GM23338 (cell line): ENCODE measurements at regions not wholly inside any gene's neighbourhood (a gene's known extent, or its start where the extent isn't known, plus 50 kb on each side); places are given as distances from the start of the nearest gene placed in this dataset.

Experiments used
- ATAC-seq: fragments of 200-7000 bp; cut with Tn5 transposase; 3 replicates; pipeline ENCODE4 v1.9.1; 2020
- DNase-seq: peaks from one replicate; pipeline ENCODE4 v3.0.0-alpha.2; 2015; ENCODE audit warnings: low spot score
- H2AFZ ChIP-seq: fragments of 200-600 bp; sonication (generic); 2 replicates; pipeline ENCODE4 v1.8.0; 2016; ENCODE audit warnings: antibody characterized with exemption, mild to moderate bottlenecking, moderate library complexity
- H3F3A ChIP-seq: fragments of 200-600 bp; sonication (generic); replicated peaks from 2 replicates; pipeline ENCODE4 v1.8.0; 2017; ENCODE audit warnings: antibody characterized with exemption, mixed run types, low read depth
- H3K27ac ChIP-seq: fragments of 200-600 bp; sonication (generic); 2 replicates; pipeline ENCODE4 v1.6.1; 2016; ENCODE audit warnings: low read depth
- H3K27me3 ChIP-seq: fragments of 200-600 bp; sonication (generic); 2 replicates; pipeline ENCODE4 v1.8.0; 2016; ENCODE audit warnings: mild to moderate bottlenecking, mixed run types, moderate library complexity; ENCODE audit not compliant: insufficient read depth
- H3K36me3 ChIP-seq: fragments of 200-600 bp; sonication (generic); 2 replicates; pipeline ENCODE4 v1.8.0; 2016; ENCODE audit warnings: mild to moderate bottlenecking; ENCODE audit not compliant: insufficient read depth
- H3K4me1 ChIP-seq: fragments of 200-600 bp; sonication (generic); 2 replicates; pipeline ENCODE4 v1.8.0; 2016; ENCODE audit warnings: mild to moderate bottlenecking, moderate library complexity; ENCODE audit not compliant: insufficient read depth
- H3K4me2 ChIP-seq: fragments of 200-600 bp; sonication (generic); 2 replicates; pipeline ENCODE4 v1.7.1; 2017; ENCODE audit warnings: mixed run types
- H3K4me3 ChIP-seq: fragments of 200-600 bp; sonication (generic); 2 replicates; pipeline ENCODE4 v1.6.1; 2016; ENCODE audit warnings: mixed run types
- H3K79me2 ChIP-seq: fragments of 200-600 bp; sonication (generic); replicated peaks from 2 replicates; pipeline ENCODE4 v1.8.0; 2017; ENCODE audit warnings: mild to moderate bottlenecking; ENCODE audit not compliant: insufficient read depth
- H3K9me2 ChIP-seq: fragments of 200-600 bp; sonication (generic); 2 replicates; pipeline ENCODE4 v1.8.0; 2017; ENCODE audit not compliant: insufficient read depth
- H4K20me1 ChIP-seq: fragments of 200-600 bp; sonication (generic); replicated peaks from 2 replicates; pipeline ENCODE4 v1.8.0; 2017; ENCODE audit warnings: mild to moderate bottlenecking; ENCODE audit not compliant: insufficient read depth
- H3K27ac Mint-ChIP-seq: 2 replicates; pipeline ENCODE4 v1.8.0; 2020; ENCODE audit warnings: inconsistent platforms, mild to moderate bottlenecking, moderate library complexity, mixed read lengths
- H3K27me3 Mint-ChIP-seq: 3 replicates; pipeline ENCODE4 v1.8.0; 2022; ENCODE audit warnings: low read depth, mild to moderate bottlenecking, moderate library complexity, mixed read lengths, inconsistent platforms; ENCODE audit not compliant: insufficient read depth, poor library complexity
- H3K36me3 Mint-ChIP-seq: 3 replicates; pipeline ENCODE4 v1.8.0; 2021; ENCODE audit warnings: low read depth, mild to moderate bottlenecking, inconsistent platforms, moderate library complexity, mixed read lengths
- H3K4me1 Mint-ChIP-seq: 3 replicates; pipeline ENCODE4 v1.8.0; 2020; ENCODE audit warnings: mild to moderate bottlenecking, inconsistent platforms, mixed read lengths
- H3K4me3 Mint-ChIP-seq: 3 replicates; pipeline ENCODE4 v1.8.0; 2021; ENCODE audit warnings: moderate library complexity, mild to moderate bottlenecking, inconsistent platforms, mixed read lengths
- H3K9me3 Mint-ChIP-seq: 3 replicates; pipeline ENCODE4 v1.8.0; 2020; ENCODE audit warnings: moderate library complexity, mild to moderate bottlenecking, inconsistent platforms, mixed read lengths
- CREB1 ChIP-seq: fragments of 250-450 bp; sonication (Bioruptor Pico); IDR thresholded peaks from 2 replicates; pipeline ENCODE4 v1.5.0; 2020; ENCODE audit warnings: low read depth, mild to moderate bottlenecking, moderate library complexity
- CTCF ChIP-seq, 2 experiments: fragments of 200-600 bp in 1 of 2; sonication (generic) in 1 of 2; conservative IDR thresholded peaks; 2 replicates each; pipeline versions ENCODE4 v1.5.1 to v1.6.1; 2016 to 2017; ENCODE audit warnings: antibody characterized with exemption in 2 of 2, low read depth in 2 of 2, mild to moderate bottlenecking in 2 of 2, moderate library complexity in 1 of 2
- ETS1 ChIP-seq: IDR thresholded peaks from 2 replicates; pipeline ENCODE4 v1.6.1; 2016; ENCODE audit warnings: antibody characterized with exemption
- EZH2 ChIP-seq: fragments of 200-600 bp; sonication (generic); IDR thresholded peaks from one replicate; pipeline ENCODE4 v1.8.0; 2017; ENCODE audit warnings: antibody characterized with exemption, mild to moderate bottlenecking, low read depth; ENCODE audit not compliant: unreplicated experiment
- EZH2phosphoT487 ChIP-seq: fragments of 200-600 bp; sonication (generic); IDR thresholded peaks from one replicate; pipeline ENCODE4 v1.8.1; 2018; ENCODE audit warnings: antibody characterized with exemption; ENCODE audit not compliant: unreplicated experiment
- JUNB ChIP-seq: IDR thresholded peaks from one replicate; pipeline ENCODE4 v1.6.1; 2016; ENCODE audit warnings: antibody characterized with exemption; ENCODE audit not compliant: unreplicated experiment
- NANOG ChIP-seq: IDR thresholded peaks from 2 replicates; pipeline ENCODE4 v1.6.1; 2016; ENCODE audit warnings: antibody characterized with exemption, borderline replicate concordance
- POLR2AphosphoS5 ChIP-seq: IDR thresholded peaks from 2 replicates; pipeline ENCODE4 v1.6.1; 2016; ENCODE audit warnings: antibody characterized with exemption, low read depth
- REST ChIP-seq: IDR thresholded peaks from one replicate; pipeline ENCODE4 v1.6.1; 2018; ENCODE audit warnings: antibody characterized with exemption; ENCODE audit not compliant: unreplicated experiment
- STAT1 ChIP-seq: IDR thresholded peaks from one replicate; pipeline ENCODE4 v1.6.1; 2016; ENCODE audit warnings: antibody characterized with exemption; ENCODE audit not compliant: unreplicated experiment
- ZNF114 ChIP-seq: fragments of 250-450 bp; sonication (Bioruptor Pico); IDR thresholded peaks from 2 replicates; pipeline ENCODE4 v1.5.0; 2020; ENCODE audit warnings: mild to moderate bottlenecking, moderate library complexity
- ZNF331 ChIP-seq: fragments of 250-450 bp; sonication (Bioruptor Pico); IDR thresholded peaks from 2 replicates; pipeline ENCODE4 v1.5.0; 2020; ENCODE audit warnings: low read depth, mild to moderate bottlenecking, moderate library complexity
- ZNF462 ChIP-seq: fragments of 250-450 bp; sonication (Bioruptor Pico); IDR thresholded peaks from 2 replicates; pipeline ENCODE4 v1.5.0; 2020; ENCODE audit warnings: mild to moderate bottlenecking, moderate library complexity

- no peaks in the 10 kb centered on the region for H3K79me2 ChIP-seq
- H3K4me1 Mint-ChIP-seq, result peaks cover 2% of the 10 kb centered on the region; the same call in 1 of the 3 replicates
- H3K4me3 ChIP-seq, result no peak overlapping the region
- H3K27me3 ChIP-seq, result no peaks in the 10 kb centered on the region
- no peaks in the 10 kb centered on the region for H3K36me3 ChIP-seq
- H3K4me1 ChIP-seq, result no peaks in the 10 kb centered on the region
- no peaks in the 10 kb centered on the region for H3F3A ChIP-seq
- no peak overlapping the region for H3K27ac Mint-ChIP-seq
- no peaks in the 10 kb centered on the region for H4K20me1 ChIP-seq
- peaks cover 11% of the 10 kb centered on the region for H3K9me3 Mint-ChIP-seq
- no peak overlapping the region for H3K4me3 Mint-ChIP-seq
- no peak for TF ChIP-seq REST
- no peak for TF ChIP-seq ZNF114 (CRISPR knock-in tag)
- TF ChIP-seq STAT1, result no peak
- no peak for TF ChIP-seq EZH2
- no peak for TF ChIP-seq CTCF (conservative IDR thresholded peaks at IDR 0.05; ENCODE audit: low read depth in 2 of 2)
- TF ChIP-seq ZNF331, result no peak
- no peak for TF ChIP-seq POLR2AphosphoS5
- no peak for TF ChIP-seq CREB1 (CRISPR knock-in tag)
- TF ChIP-seq JUNB, result no peak
- no peak for TF ChIP-seq NANOG
- no peak for TF ChIP-seq ETS1
- TF ChIP-seq EZH2phosphoT487, result no peak
- no peak for TF ChIP-seq ZNF462 (CRISPR knock-in tag)
- peaks cover 9% of the 10 kb centered on the region; the same call in 1 of the 2 replicates for H3K9me2 ChIP-seq
- H3K27me3 Mint-ChIP-seq, result peaks cover 2% of the 10 kb centered on the region
- no peak overlapping the region for H3K27ac ChIP-seq
- no peak for ATAC-seq
- H3K36me3 Mint-ChIP-seq, result no peaks in the 10 kb centered on the region
- DNase-seq, result no peak
- no peak overlapping the region for H2AFZ ChIP-seq
- no peak overlapping the region for H3K4me2 ChIP-seq
These were observed 191.3 kb upstream of the FOXA2 start for GRCh38 chr20:22775671-22776139.
